Esophagus squamous epithelium (tissue), 4 donors: ENCODE measurements at regions not wholly inside any gene's neighbourhood (a gene's known extent, or its start where the extent isn't known, plus 50 kb on each side); places are given as distances from the start of the nearest gene placed in this dataset.

Experiments used
- POLR2A ChIP-seq, 4 donors: fragments of 450-650 bp; IDR thresholded peaks; one replicate each; pipeline ENCODE4 v1.6.1; 2017; ENCODE audit warnings: antibody characterized with exemption in 4 of 4, mild to moderate bottlenecking in 4 of 4, moderate library complexity in 3 of 4
- TF ChIP-seq, protein P1 (sequence below), 6 experiments: fragments of 450-650 bp in 4 of 6; fragments of 200-600 bp in 2 of 6; sonication (generic) in 2 of 6; IDR thresholded peaks; one replicate each; pipeline ENCODE4 v1.5.1; 2016 to 2019; ENCODE audit warnings: antibody characterized with exemption in 6 of 6, mild to moderate bottlenecking in 4 of 6, moderate library complexity in 4 of 6

GRCh38 chr6:18538315-18538714, 151.2 kb downstream of the RNF144B start:
- TF ChIP-seq POLR2A (IDR thresholded peaks at IDR 0.05) = no peak
- TF ChIP-seq, protein P1, sequence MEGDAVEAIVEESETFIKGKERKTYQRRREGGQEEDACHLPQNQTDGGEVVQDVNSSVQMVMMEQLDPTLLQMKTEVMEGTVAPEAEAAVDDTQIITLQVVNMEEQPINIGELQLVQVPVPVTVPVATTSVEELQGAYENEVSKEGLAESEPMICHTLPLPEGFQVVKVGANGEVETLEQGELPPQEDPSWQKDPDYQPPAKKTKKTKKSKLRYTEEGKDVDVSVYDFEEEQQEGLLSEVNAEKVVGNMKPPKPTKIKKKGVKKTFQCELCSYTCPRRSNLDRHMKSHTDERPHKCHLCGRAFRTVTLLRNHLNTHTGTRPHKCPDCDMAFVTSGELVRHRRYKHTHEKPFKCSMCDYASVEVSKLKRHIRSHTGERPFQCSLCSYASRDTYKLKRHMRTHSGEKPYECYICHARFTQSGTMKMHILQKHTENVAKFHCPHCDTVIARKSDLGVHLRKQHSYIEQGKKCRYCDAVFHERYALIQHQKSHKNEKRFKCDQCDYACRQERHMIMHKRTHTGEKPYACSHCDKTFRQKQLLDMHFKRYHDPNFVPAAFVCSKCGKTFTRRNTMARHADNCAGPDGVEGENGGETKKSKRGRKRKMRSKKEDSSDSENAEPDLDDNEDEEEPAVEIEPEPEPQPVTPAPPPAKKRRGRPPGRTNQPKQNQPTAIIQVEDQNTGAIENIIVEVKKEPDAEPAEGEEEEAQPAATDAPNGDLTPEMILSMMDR (IDR thresholded peaks at IDR 0.05) = no peak
